GM12892 (cell line): ENCODE measurements at regions not wholly inside any gene's neighbourhood (a gene's known extent, or its start where the extent isn't known, plus 50 kb on each side); places are given as distances from the start of the nearest gene placed in this dataset.

ENCODE experiments used
- POLR2A ChIP-seq: IDR thresholded peaks from 2 replicates; pipeline ENCODE4 v1.6.1; 2011; ENCODE audit warnings: low read depth, low read length, control low read depth
- POLR2AphosphoS5 ChIP-seq: IDR thresholded peaks from 2 replicates; pipeline ENCODE4 v1.6.1; 2011; ENCODE audit warnings: low read depth, low read length, control low read depth
- TAF1 ChIP-seq: IDR thresholded peaks from 2 replicates; pipeline ENCODE4 v1.6.1; 2011; ENCODE audit warnings: low read depth, mild to moderate bottlenecking, control low read depth, low read length, borderline replicate concordance

DNA sequence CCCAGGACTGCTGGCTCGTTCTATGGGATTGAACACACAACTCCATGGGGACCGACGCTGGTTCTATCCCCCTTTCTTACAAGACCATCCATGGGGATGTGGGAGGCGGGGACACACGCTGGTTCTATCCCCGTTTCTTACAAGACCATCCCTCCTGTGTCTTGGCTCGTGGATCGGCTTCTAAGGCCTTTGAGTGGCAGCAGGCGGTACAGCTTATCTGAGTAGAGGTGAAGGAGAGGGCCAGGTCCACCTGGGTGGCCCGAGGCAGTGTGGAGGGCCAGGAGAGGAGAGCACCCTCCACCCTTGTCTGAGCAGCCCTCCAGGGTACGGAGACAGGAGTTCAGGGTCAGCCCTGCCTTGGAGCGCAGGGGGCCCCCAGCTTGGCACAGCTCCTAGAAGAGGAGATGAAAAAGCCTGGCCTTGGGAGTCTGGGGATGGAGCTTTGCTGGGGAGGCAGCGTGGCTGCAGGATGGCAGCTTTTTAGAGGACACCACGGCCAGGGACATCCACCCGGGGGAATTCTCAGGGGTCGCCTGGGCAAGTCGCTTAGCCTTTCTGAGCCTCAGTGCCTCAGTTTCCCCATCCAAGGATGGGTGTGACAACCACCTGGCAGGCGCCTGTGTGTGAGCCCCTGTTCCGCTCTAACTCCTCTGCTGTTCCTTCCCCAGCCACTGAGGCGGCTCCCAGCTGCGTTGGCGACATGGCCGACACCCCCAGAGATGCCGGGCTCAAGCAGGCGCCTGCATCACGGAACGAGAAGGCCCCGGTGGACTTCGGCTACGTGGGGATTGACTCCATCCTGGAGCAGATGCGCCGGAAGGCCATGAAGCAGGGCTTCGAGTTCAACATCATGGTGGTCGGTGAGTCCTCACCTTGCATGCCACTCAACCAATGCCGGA lies 341.0 kb downstream of the SEC14L1 start:
- no peak for TF ChIP-seq POLR2A
- no peak for TF ChIP-seq POLR2AphosphoS5
- no peak for TF ChIP-seq TAF1
